ENCODE measurements at regions not wholly inside any gene's neighbourhood (a gene's known extent, or its start where the extent isn't known, plus 50 kb on each side); places are given as distances from the start of the nearest gene placed in this dataset.
"Not testable (repeated sequence)": the region's sequence is repeated elsewhere in the genome, so short reads cannot be mapped to it uniquely, and the experiment has no call there.

- POLR2A ChIA-PET = no interaction called here
- Mint-ChIP-seq H3K4me3 (no peak overlapping the region), H3K27ac (no peak overlapping the region), H3K27me3 (no peaks in the 10 kb centered on the region), H3K4me1 (ENCODE audit: low read depth) (no peaks in the 10 kb centered on the region), H3K9me3 (no peaks in the 10 kb centered on the region), H3K36me3 (no peaks in the 10 kb centered on the region)
- intact Hi-C loops (cut with micrococcal nuclease) = no loop called here
- DNase-seq = no peak
- CTCF ChIA-PET = no interaction called here
Measured at GRCh38 chr5:10123254-10123989, 126.3 kb downstream of the ATPSCKMT start.

GRCh38 chr5:10122076-10122726 is 127.5 kb downstream of the ATPSCKMT start:
- no peak for DNase-seq
- ChIA-PET POLR2A (no interaction called here), CTCF (no interaction called here)
- Mint-ChIP-seq H3K27me3 (no peaks in the 10 kb centered on the region), H3K4me1 (ENCODE audit: low read depth) (no peaks in the 10 kb centered on the region), H3K4me3 (no peak overlapping the region), H3K36me3 (no peaks in the 10 kb centered on the region), H3K9me3 (no peaks in the 10 kb centered on the region), H3K27ac (no peak overlapping the region)
- intact Hi-C loops (cut with micrococcal nuclease) = no loop called here

- Mint-ChIP-seq H3K36me3 (no peaks in the 10 kb centered on the region), H3K27me3 (no peaks in the 10 kb centered on the region)
- CTCF ChIA-PET = no interaction called here
Measured at GRCh38 chr5:10120934-10121333, 128.8 kb downstream of the ATPSCKMT start.

GRCh38 chr5:10118150-10118549 is 131.5 kb downstream of the ATPSCKMT start:
- Mint-ChIP-seq H3K4me1 (ENCODE audit: low read depth) (no peaks in the 10 kb centered on the region), H3K36me3 (no peaks in the 10 kb centered on the region), H3K9me3 (no peaks in the 10 kb centered on the region), H3K27me3 (peaks cover 6% of the 10 kb centered on the region), H3K27ac (no peak overlapping the region), H3K4me3 (no peak overlapping the region)
- intact Hi-C loops (cut with micrococcal nuclease) = no loop called here
- DNase-seq = no peak
- ChIA-PET POLR2A (no interaction called here), CTCF (no interaction called here)

More at GRCh38 chr5:10120934-10121333, 128.8 kb downstream of the ATPSCKMT start:
- intact Hi-C loops (cut with micrococcal nuclease) = no loop called here
- POLR2A ChIA-PET = no interaction called here
- no peaks in the 10 kb centered on the region for H3K4me1 Mint-ChIP-seq (ENCODE audit: low read depth)
- no peak for DNase-seq
- no peak overlapping the region for H3K27ac Mint-ChIP-seq
- H3K9me3 Mint-ChIP-seq = no peaks in the 10 kb centered on the region
- H3K4me3 Mint-ChIP-seq = no peak overlapping the region

- intact Hi-C loops (cut with micrococcal nuclease) = no loop called here
- Mint-ChIP-seq H3K36me3 (no peaks in the 10 kb centered on the region), H3K9me3 (no peaks in the 10 kb centered on the region), H3K4me3 (no peak overlapping the region), H3K27me3 (peaks cover 6% of the 10 kb centered on the region), H3K27ac (no peak overlapping the region), H3K4me1 (ENCODE audit: low read depth) (no peaks in the 10 kb centered on the region)
- DNase-seq = no peak
- CTCF ChIA-PET = no interaction called here
- POLR2A ChIA-PET = no interaction called here
Measured at GRCh38 chr5:10116594-10116993, 133.1 kb downstream of the ATPSCKMT start.

GRCh38 chr5:10115669-10116068 is 134.0 kb downstream of the ATPSCKMT start:
- peaks cover 6% of the 10 kb centered on the region for H3K27me3 Mint-ChIP-seq
- CTCF ChIA-PET = no interaction called here
- no peak overlapping the region for H3K4me3 Mint-ChIP-seq
- no peaks in the 10 kb centered on the region for H3K36me3 Mint-ChIP-seq
- DNase-seq = no peak
- POLR2A ChIA-PET = no interaction called here
- intact Hi-C loops (cut with micrococcal nuclease) = no loop called here
- H3K4me1 Mint-ChIP-seq (ENCODE audit: low read depth) = no peaks in the 10 kb centered on the region
- no peaks in the 10 kb centered on the region for H3K9me3 Mint-ChIP-seq
- no peak overlapping the region for H3K27ac Mint-ChIP-seq

- Mint-ChIP-seq H3K9me3 (no peaks in the 10 kb centered on the region), H3K27me3 (peaks cover 6% of the 10 kb centered on the region), H3K4me3 (no peak overlapping the region), H3K4me1 (ENCODE audit: low read depth) (no peaks in the 10 kb centered on the region), H3K36me3 (no peaks in the 10 kb centered on the region), H3K27ac (no peak overlapping the region)
- POLR2A ChIA-PET = no interaction called here
- CTCF ChIA-PET = no interaction called here
- no peak for DNase-seq
- intact Hi-C loops (cut with micrococcal nuclease) = no loop called here
Measured at GRCh38 chr5:10111571-10111970, 138.1 kb downstream of the ATPSCKMT start.

GRCh38 chr5:10110228-10110627 is 139.5 kb downstream of the ATPSCKMT start:
- H3K36me3 Mint-ChIP-seq = no peaks in the 10 kb centered on the region
- H3K4me1 Mint-ChIP-seq (ENCODE audit: low read depth) = no peaks in the 10 kb centered on the region
- POLR2A ChIA-PET = no interaction called here

GRCh38 chr5:10109299-10109698 is 140.4 kb downstream of the ATPSCKMT start:
- Mint-ChIP-seq H3K27me3 (peaks cover 1% of the 10 kb centered on the region), H3K4me1 (ENCODE audit: low read depth) (no peaks in the 10 kb centered on the region), H3K4me3 (no peak overlapping the region), H3K36me3 (no peaks in the 10 kb centered on the region), H3K27ac (no peak overlapping the region), H3K9me3 (no peaks in the 10 kb centered on the region)
- ChIA-PET POLR2A (no interaction called here), CTCF (no interaction called here)
- intact Hi-C loops (cut with micrococcal nuclease) = no loop called here
- no peak for DNase-seq

More at GRCh38 chr5:10110228-10110627, 139.5 kb downstream of the ATPSCKMT start:
- CTCF ChIA-PET = no interaction called here
- intact Hi-C loops (cut with micrococcal nuclease) = no loop called here
- H3K9me3 Mint-ChIP-seq = no peaks in the 10 kb centered on the region
- peaks cover 2% of the 10 kb centered on the region for H3K27me3 Mint-ChIP-seq
- H3K4me3 Mint-ChIP-seq = no peak overlapping the region
- H3K27ac Mint-ChIP-seq = no peak overlapping the region
- no peak for DNase-seq

- H3K27ac Mint-ChIP-seq = no peak overlapping the region
- H3K4me3 Mint-ChIP-seq = no peak overlapping the region
- H3K36me3 Mint-ChIP-seq = no peaks in the 10 kb centered on the region
- ChIA-PET POLR2A (no interaction called here), CTCF (no interaction called here)
- no peaks in the 10 kb centered on the region for H3K27me3 Mint-ChIP-seq
- intact Hi-C loops (cut with micrococcal nuclease) = no loop called here
- H3K4me1 Mint-ChIP-seq (ENCODE audit: low read depth) = no peaks in the 10 kb centered on the region
- no peak for DNase-seq
- no peaks in the 10 kb centered on the region for H3K9me3 Mint-ChIP-seq
Measured at GRCh38 chr5:10106806-10107205, 142.9 kb downstream of the ATPSCKMT start.

- H3K4me1 Mint-ChIP-seq (ENCODE audit: low read depth) = no peaks in the 10 kb centered on the region
- ChIA-PET POLR2A (no interaction called here), CTCF (no interaction called here)
- H3K9me3 Mint-ChIP-seq = no peaks in the 10 kb centered on the region
- H3K4me3 Mint-ChIP-seq = no peak overlapping the region
- H3K27ac Mint-ChIP-seq = no peak overlapping the region
- intact Hi-C loops (cut with micrococcal nuclease) = no loop called here
- H3K27me3 Mint-ChIP-seq = no peaks in the 10 kb centered on the region
- no peaks in the 10 kb centered on the region for H3K36me3 Mint-ChIP-seq
- DNase-seq = no peak
Measured at GRCh38 chr5:10106285-10106684, 143.4 kb downstream of the ATPSCKMT start.

GRCh38 chr5:10102706-10103497 is 146.8 kb downstream of the ATPSCKMT start:
- POLR2A ChIA-PET = no interaction called here
- intact Hi-C loops (cut with micrococcal nuclease) = no loop called here
- H3K27me3 Mint-ChIP-seq = no peaks in the 10 kb centered on the region

GRCh38 chr5:10102235-10102634 is 147.5 kb downstream of the ATPSCKMT start:
- DNase-seq; H3K36me3 Mint-ChIP-seq; CTCF ChIA-PET; H3K27ac Mint-ChIP-seq; H3K27me3 Mint-ChIP-seq; H3K9me3 Mint-ChIP-seq; H3K4me1 Mint-ChIP-seq (ENCODE audit: low read depth); intact Hi-C loops (cut with micrococcal nuclease); H3K4me3 Mint-ChIP-seq; POLR2A ChIA-PET: not testable (repeated sequence)

More at GRCh38 chr5:10102706-10103497, 146.8 kb downstream of the ATPSCKMT start:
- no peak for DNase-seq
- H3K9me3 Mint-ChIP-seq = peaks cover 6% of the 10 kb centered on the region
- H3K27ac Mint-ChIP-seq = no peak overlapping the region
- H3K4me1 Mint-ChIP-seq (ENCODE audit: low read depth) = no peaks in the 10 kb centered on the region
- CTCF ChIA-PET = no interaction called here
- no peaks in the 10 kb centered on the region for H3K36me3 Mint-ChIP-seq
- H3K4me3 Mint-ChIP-seq = no peak overlapping the region
